ENCODE measurements at regions not wholly inside any gene's neighbourhood (a gene's known extent, or its start where the extent isn't known, plus 50 kb on each side); places are given as distances from the start of the nearest gene placed in this dataset.

DNA sequence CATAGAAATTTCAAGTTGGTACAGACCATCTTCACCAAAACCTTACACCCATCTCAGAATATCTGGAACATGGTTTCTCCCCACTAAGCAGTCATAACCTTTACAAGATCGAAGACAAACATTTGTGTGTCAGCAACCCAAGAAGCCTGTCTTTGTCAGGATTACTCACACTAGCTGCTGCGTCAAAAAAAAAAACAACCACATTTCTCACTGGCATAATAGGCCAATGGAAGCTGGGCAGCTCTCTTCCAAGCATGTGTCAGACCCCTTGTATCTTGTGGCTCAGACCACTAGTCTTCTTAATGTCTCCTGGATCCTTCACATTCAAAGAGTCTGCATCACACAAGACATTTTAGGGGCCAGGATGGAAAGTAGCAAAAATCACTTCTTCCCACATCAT is 266.9 kb upstream of the IGF1R start:
- in situ Hi-C loops (cut with MboI; ENCODE audit: low sequenced_read_pairs): no loop called here

DNA sequence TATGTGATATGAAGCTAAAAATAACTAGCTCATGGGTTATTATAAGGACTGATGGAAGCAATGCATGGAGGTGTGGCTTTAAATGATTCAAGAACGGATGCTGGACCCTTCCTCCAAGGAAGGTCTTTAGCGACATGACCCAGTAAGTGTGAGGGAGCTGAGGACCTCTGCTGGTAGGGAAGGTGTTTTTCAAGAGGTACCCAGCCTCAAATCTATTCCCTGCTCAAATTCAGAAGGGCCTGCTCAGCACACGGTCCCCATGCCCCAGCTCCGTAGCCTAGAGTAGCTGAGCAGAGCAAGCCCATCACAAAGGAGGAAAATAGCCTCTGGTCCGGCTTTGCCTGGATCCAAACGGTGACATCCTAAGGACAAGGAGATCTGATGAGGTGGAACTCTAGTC is 266.2 kb upstream of the IGF1R start:
- in situ Hi-C loops (cut with MboI; ENCODE audit: low sequenced_read_pairs): no loop called here

DNA sequence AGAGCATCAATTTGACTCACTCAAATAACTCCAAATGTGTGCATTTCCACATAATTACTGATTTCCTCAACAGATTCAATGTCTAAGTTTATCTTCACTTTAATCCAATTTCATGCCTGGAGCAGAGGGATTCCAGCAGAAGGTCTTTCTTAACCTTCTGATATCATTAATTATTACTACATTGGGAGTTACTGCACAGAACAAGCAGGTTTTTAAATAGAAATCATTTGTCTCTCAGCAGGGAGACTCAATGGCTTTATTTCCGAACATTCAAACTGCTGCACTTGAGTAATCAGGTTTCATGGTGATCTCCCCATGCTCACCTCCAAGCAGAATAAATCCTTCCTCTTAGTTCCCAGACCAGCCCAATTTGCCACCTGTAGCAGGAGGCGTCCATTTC is 264.8 kb upstream of the IGF1R start:
- in situ Hi-C loops (cut with MboI; ENCODE audit: low sequenced_read_pairs): no loop called here

DNA sequence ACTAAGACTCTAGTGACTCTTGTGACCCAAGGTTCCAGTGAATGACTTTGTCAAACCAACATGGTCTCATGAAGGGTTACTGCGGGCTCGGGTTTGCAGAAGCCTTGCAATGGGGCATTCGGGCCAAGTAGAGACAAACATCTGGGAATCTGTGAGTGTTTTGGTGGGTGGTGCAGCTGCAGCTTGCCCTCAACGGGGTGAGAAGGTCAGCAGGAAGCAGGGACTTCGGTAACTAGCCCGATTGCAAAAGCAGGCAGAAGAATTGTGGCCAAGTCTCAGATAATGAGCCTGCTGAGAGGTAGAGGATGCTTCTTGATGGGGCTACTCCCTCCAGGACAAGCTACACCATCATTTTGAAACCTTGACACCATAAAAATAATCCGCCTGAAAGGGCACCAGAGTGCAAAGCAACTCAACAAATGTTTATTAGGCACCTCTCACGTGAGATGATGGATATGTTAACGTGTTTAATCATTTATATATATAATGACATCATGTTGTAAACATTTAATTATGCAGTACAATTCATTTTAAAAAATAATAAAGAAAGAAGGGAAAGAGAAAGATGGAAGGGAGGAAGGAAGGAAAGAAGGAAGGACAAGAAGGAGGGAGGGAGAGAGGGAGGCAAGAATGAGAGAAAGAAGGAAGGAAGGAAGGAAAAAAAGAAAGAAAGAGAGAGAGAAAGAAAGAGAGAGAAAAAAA is 263.9 kb upstream of the IGF1R start:
- in situ Hi-C loops (cut with MboI; ENCODE audit: low sequenced_read_pairs): no loop called here

DNA sequence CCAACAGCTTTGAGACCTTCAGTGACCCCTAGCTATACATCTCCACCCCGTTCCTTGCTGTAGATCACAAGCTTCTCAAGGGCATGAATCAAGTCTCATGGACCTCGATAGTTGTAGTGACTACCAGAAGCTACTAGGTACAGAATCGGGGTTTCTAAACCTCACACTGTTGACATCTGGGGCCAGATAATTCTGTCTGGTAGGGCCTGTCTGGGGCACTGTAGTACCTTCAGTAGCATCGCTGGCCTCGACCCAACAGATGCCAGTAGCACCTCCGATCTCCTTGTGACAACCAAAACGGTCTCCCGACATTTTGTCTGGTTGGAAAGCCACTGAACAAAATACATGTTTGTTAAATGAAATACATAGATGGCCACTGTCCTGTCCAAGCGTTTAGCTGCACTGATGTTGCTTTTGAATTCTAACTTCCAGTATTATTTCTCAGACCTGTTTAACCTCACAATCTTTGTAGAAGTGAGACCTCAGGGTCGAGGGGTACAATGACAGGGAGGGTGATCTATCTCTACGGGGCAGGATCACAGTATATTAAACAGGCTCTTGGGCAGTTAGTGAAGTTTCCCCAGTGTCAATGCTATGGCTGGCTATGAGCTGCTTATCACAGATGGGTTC is 262.5 kb upstream of the IGF1R start:
- in situ Hi-C loops (cut with MboI; ENCODE audit: low sequenced_read_pairs): no loop called here

DNA sequence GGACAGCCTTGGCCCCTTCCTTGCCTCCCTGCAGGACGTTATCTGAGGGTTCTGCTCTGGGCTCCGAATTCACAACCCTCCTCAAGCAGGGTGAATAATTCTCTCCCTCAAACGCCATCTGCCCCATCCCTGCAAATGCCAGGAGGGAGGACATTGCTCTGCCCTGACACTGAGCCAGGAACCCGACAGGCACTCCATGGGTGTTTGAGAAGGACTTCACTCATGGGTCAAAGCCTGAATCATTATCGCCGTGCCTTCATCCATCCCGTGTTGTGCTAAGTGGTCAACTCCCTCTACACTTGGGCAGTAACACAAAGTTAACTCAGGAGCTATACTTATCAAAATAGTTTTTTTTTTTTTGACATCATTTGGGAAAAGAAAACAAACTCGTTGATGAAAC is 261.8 kb upstream of the IGF1R start:
- in situ Hi-C loops (cut with MboI; ENCODE audit: low sequenced_read_pairs): no loop called here

DNA sequence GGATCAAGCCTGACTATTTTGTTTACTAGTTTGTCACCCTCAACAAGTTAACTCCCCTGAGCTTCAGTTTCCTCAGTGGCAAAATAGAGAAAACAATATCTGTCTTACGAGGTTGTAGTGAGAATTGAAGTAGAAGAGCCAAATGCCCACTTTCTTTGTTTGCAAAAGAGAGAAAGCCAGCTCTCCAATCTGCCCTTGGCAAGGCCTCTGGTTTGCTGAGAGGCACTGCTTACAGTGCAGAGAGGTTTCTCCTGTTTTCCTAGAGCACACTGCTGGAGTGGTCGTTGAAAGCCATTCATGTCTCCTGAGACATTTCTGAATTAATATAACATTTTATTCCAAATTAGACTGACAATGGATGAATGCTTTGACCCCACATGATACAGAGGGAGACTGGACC is 260.5 kb upstream of the IGF1R start:
- in situ Hi-C loops (cut with MboI; ENCODE audit: low sequenced_read_pairs): no loop called here

DNA sequence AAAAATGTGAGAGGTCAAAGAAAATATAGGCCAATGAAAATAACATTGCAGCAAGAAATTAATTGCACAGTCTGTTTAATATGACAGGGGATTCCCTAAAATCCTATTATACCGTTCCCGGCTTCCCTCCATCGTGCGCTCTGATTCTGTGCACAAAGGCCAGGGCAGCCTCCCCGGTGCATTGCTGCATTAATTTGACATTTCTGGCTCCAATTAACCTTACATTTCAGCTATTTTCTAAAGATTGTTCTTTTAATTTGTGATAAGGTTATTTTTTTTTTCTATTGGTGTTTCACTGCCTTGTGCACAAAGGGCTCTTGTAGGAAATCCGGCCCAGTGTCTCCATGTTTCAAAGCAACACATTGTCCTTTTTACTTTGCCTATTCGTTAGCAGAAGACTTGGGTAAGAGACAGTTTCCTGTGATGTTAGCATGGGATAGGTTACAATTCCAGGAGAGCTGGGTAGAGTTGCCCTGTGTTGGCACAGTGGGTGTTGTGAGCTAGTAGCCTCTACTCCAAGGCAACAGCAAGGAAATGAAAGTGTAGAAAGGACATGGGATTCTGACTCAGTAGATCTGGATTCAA is 257.3 kb upstream of the IGF1R start:
- in situ Hi-C loops (cut with MboI; ENCODE audit: low sequenced_read_pairs): no loop called here

DNA sequence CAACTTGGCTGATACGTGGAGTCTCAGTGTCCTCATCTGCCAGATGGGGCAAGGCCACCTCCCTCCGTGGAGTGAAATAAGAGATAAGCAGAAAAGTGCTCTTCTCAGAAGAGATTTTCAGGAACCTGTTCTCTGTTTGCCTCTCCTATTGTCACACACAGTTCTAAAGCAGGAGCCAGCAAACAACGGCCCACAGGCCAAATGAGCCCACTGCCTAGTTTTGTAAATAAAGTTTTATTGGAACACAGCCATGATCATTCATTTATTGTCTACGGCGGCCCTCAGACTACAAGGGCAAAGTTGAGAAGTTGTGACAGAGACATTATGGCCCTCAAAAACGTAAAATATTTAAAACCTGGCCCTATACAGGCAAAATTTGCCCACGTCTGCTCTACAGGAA is 256.8 kb upstream of the IGF1R start:
- in situ Hi-C loops (cut with MboI; ENCODE audit: low sequenced_read_pairs): no loop called here

DNA sequence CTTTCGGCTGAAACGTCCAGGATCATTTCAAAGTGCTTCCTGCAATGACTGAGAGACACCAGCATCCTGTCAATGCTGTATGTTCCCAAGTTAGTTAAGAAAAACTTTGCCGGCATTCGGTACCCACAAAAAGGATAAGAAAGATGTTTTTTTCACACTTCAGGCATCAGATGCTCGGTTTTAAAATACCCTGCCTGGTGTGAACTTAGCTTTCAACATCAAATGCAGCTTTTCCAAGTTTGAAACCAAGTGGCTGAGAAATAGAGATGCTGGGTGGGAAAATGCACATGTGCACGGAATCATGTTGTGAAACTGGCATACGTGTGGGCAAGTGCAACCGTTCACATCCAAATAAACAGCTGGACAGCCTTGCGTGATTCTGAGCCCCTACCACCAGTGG is 254.9 kb upstream of the IGF1R start:
- in situ Hi-C loops (cut with MboI; ENCODE audit: low sequenced_read_pairs): no loop called here

DNA sequence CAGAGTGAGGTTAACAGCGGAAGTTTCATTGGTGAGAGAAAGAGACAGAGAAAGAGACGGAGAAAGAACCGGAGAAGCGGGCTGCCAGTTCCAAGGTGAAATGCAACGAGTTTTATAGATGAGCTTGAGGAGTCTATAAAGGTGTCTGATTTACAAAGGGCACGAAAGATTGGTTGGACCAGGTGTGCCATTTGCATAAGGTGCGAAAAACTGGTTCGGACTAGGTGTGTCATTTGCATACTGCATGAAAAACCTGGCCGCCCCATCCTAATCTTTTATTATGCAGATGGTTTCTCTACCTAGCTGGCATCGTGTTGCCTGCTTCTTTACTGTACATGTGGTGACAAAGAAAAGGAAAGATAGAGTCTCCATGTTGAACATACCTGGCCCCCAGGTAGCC is 253.8 kb upstream of the IGF1R start:
- in situ Hi-C loops (cut with MboI; ENCODE audit: low sequenced_read_pairs): no loop called here

DNA sequence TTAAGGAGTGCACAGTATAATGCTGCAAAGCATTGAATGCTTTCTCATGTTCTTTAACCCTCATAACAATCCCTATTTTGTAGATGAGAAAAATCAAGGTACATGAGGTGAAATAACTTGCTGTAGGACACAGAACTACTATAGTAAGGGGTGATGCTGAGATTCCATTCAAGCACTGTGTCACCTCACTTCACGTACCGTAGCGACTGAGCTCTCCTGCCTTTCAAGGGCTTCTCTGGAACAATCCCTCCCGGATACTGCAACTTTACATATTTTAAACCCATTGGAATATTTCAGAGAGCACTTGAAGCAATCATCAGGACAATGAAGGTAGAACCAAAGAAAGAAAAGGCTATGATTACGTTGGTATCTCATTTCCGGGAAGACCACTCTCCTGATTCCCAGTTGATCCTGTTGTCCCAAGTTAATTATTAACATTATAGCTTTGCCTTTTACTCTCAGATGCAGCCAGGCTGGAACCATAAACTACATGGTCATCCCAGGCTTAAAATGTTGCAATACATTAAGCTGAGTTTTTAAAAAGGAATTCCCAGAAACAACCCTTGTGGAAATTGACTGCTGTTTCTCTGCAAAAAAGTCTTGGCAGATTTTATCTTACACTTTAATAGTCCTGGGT is 252.2 kb upstream of the IGF1R start:
- in situ Hi-C loops (cut with MboI; ENCODE audit: low sequenced_read_pairs): no loop called here

DNA sequence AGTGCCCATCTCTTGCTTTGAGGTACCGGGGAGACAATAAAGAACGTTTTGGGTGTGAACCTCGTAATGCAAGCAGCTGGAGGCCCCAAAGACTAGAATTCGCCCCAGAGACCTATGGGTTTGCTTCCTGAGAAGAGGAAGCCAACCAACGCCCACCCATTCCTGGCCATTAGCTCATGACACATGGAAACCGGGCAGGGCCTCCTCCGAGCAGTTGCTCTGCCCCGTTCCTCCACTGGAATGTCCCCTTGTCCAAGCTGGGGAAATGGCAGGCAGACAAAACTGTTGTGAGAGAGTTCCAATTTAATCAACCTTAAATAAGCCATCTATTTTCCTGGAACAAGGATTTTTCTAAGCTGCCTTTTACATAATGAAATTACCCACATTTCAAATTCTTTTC is 250.9 kb upstream of the IGF1R start:
- in situ Hi-C loops (cut with MboI; ENCODE audit: low sequenced_read_pairs): no loop called here

DNA sequence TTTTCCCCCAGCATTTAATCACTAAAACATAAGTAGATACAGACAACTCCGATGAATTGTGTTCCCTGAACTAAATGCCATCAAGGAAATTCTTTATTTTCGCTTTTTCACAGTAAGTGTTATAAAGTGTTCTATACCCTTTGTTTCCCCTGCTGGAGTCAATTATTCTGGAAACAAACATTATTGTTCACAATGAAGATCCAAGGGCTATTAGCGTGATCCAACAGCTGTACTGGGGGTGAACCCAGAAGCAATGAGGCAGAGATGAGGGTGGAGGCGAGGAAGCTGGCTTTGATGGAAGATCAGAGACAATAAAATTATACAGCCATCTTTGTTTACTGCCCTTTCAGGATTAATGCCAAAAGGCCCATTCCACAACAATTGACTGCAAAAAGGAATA is 250.3 kb upstream of the IGF1R start:
- in situ Hi-C loops (cut with MboI; ENCODE audit: low sequenced_read_pairs): no loop called here

DNA sequence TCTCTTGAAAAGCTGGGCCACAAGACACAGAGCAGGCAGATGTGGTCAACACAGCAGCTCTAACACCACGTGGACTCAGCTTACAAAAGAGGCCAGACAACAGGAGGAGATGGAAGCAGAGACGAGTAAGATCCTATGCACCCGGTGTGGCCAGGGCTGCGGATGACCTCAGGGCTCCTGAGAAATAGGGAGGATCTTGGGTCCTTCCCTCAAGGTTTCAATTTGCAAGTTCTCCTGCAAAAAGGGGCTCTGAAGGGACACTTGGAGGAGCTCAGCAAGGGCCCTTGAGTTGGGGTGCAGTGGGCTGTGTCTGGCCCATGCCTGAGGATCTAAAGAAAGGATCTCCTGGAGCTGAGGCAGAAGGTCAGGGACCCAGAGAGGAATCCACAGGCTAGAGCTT is 249.5 kb upstream of the IGF1R start:
- in situ Hi-C loops (cut with MboI; ENCODE audit: low sequenced_read_pairs): no loop called here

DNA sequence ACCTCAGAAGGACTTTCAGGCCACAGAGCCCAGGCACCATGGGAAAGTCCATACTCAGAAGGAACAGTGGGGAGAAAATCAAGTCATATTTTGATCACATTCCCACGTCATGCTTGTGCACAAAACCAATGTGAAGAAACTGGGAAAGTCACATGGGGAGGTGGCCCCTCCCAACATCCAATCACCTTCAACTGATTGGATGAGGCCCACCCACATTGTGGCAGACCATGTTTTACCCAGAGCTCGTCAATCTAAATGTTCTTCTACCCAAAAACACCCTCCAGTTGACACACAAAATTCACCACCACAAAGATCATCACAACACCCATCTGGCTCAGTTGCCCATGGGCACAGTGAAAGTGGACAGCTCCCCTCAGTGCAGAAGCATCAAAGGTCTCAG is 248.2 kb upstream of the IGF1R start:
- in situ Hi-C loops (cut with MboI; ENCODE audit: low sequenced_read_pairs): no loop called here

DNA sequence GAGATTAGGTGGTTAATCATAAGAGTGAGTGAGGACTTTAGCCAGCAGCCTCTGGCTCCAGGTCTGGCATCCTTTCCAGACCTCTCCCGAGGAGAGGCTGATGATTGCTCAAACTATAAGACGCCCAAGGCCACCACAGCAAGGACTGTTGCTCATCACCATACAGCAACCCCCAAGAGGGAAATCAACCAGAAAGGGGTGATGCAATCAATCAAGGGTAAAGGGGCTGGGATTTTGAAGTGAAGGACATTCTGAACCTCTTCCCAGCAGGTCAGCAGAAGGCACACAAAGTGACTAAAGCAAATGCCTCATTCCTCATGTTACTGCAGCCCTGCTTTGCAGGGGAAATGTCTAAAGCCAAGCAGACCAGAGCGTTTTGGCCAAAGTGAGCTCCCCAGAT is 247.3 kb upstream of the IGF1R start:
- in situ Hi-C loops (cut with MboI; ENCODE audit: low sequenced_read_pairs): no loop called here

DNA sequence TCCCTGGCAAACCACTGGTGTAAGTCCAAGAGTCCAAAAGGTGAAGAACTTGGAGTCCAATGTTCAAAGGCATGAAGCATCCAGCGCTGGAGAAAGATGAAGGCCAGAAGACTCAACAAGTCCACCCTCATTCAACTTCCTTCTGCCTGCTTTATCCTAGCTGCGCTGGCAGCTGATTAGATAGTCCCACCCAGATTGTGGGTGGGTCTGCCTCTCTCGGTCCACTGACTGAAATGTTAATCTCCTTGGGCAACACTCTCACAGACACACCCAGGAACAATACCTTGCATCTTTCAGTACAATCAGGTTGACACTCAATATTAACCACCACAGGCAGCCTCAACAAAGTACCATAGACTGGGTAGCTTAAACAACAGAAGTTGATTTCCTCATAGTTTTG is 245.9 kb upstream of the IGF1R start:
- in situ Hi-C loops (cut with MboI; ENCODE audit: low sequenced_read_pairs): no loop called here

DNA sequence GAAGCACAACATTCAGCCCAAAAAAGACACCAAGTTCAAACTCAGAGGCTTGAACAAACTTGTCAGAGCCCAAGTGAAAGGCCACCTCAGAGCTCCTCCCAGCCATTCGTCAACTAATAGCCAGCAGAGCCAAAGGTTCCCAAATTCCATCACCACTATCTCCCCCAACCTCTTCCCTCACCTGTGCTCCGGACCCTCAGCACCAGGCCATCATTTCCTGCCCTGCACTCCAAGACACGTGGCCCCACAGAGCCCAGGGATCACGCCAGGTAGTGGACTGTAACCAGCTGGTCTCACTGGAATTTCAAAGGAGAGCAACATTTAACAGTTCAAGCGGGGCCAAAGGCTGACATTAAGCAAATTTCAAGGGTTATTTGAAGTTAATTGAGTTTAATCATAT is 245.2 kb upstream of the IGF1R start:
- in situ Hi-C loops (cut with MboI; ENCODE audit: low sequenced_read_pairs): no loop called here

DNA sequence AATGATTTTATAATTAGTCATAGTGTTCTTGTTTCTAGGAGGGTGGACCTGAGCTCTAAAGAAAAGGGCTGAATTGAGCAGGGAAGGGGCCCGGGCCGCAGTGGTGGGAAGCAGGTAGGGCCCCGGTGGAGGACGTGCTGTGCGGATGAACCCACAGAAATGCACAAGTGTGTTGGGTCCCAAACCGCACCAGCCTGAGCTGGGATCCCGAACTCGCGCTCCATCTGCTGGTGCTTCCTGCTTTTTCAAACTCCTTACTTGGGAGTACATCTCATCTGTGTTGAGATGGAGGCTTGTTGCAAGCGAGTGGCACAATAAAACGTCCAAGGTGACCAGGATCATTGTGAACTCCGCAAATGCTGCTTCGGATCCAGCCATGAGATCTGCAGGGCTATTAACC is 244.8 kb upstream of the IGF1R start:
- in situ Hi-C loops (cut with MboI; ENCODE audit: low sequenced_read_pairs): no loop called here

DNA sequence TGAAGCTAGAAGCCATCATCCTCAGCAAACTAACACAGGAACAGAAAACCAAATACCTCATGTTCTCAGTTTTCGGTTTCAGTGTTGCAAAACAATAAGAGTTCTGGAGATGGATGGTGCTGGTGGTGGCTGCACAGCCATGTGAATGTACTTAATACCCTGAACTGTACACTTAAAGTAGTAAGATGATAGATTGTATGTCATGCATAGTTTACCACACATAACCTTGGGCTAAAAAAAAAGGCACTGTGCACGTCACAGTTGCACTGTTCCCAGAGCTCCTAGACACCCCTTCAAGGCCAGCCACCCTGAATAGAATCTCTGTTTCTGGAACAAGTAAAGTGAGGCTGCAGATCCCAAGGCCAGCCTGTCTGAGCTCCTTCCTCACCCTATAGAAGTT is 243.3 kb upstream of the IGF1R start:
- in situ Hi-C loops (cut with MboI; ENCODE audit: low sequenced_read_pairs): no loop called here

DNA sequence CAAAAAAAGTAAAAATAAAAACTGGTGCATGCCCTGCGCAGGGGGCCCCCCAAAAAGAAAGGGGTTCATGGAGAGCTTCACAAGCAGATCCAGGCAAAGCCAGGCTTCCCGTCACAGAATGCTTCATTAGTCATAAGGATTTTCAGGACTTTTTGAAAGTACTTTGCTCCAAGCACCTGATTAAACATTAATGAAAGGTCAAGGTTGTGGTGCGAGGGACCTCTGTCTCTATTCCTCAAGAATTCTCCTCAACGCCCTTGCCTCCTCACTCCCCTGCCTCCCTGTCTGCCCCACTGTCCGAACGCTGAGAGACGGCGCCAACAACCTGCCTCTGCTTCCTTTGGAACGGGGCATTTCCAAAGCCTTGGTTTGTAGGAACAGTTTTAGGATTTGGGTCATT is 240.1 kb upstream of the IGF1R start:
- in situ Hi-C loops (cut with MboI; ENCODE audit: low sequenced_read_pairs): no loop called here
